HFF-Myc (cell line): ENCODE measurements at regions not wholly inside any gene's neighbourhood (a gene's known extent, or its start where the extent isn't known, plus 50 kb on each side); places are given as distances from the start of the nearest gene placed in this dataset.
"Not testable (repeated sequence)": the region's sequence is repeated elsewhere in the genome, so short reads cannot be mapped to it uniquely, and the experiment has no call there.

Source experiments
- DNase-seq: peaks from one replicate; pipeline ENCODE4 v3.0.0-alpha.2; 2011; ENCODE audit warnings: low read depth; ENCODE audit errors: extremely low read depth
- H3K4me3 ChIP-seq: replicated peaks from 2 replicates; pipeline ENCODE4 v1.5.1; 2011; ENCODE audit warnings: low read depth, mild to moderate bottlenecking, control low read depth, low read length
- CTCF ChIP-seq: IDR thresholded peaks from 2 replicates; pipeline ENCODE4 v1.5.1; 2012; ENCODE audit warnings: mild to moderate bottlenecking, low read depth, low read length, control low read depth; ENCODE audit errors: missing control alignments

DNA sequence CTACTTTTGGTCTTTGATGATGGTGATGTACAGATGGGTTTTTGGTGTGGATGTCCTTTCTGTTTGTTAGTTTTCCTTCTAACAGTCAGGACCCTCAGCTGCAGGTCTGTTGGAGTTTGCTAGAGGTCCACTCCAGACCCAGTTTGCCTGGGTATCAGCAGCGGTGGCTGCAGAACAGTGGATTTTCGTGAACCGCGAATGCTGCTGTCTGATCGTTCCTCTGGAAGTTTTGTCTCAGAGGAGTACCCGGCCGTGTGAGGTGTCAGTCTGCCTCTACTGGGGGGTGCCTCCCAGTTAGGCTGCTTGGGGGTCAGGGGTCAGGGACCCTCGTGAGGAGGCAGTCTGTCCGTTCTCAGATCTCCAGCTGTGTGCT is 56.6 kb upstream of the TNFAIP8 start:
- not testable (repeated sequence) for DNase-seq, H3K4me3 ChIP-seq

DNA sequence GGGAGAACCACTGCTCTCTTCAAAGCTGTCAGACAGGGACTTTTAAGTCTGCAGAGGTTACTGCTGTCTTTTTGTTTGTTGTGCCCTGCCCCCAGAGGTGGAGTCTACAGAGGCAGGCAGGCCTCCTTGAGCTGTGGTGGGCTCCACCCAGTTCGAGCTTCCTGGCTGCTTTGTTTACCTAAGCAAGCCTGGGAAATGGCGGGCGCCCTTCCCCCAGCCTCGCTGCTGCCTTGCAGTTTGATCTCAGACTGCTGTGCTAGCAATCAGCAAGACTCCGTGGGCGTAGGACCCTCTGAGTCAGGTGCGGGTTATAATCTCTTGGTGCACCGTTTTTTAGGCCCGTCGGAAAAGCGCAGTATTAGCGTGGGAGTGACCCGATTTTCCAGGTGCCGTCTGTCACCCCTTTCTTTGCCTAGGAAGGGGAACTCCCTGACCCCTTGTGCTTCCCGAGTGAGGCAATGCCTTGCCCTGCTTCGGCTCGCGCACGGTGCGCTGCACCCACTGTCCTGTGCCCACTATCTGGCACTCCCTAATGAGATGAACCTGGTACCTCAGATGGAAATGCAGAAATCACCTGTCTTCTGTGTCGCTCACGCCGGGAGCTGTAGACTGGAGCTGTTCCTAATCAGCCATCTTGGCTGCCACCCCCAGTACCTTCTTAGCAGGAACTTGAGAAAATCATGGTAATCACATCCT is 56.1 kb upstream of the TNFAIP8 start:
- not testable (repeated sequence) for H3K4me3 ChIP-seq, DNase-seq

- no peak overlapping the region for H3K4me3 ChIP-seq
- no peak for DNase-seq
- no peak for TF ChIP-seq CTCF
Measured at GRCh38 chr5:119300311-119300670, 55.5 kb upstream of the TNFAIP8 start.

DNA sequence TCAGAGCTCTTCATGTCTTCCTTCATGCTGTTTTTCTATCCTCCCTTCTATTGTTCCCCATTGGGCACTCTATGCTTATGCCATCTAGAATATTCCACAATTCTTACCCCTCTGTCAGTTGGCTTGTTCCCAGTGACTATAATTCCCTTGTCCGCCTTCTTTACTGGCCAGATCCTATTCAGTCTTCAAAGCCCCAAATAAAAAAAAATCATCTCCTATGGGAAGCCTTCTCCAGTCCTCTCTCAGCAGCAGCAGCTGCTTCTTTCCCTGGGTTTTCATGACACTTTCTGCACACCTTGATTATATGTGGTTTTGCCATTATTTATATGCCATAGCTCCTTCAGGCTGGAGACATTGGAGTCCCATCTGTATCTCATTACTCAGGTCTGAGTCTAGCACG is 54.6 kb upstream of the TNFAIP8 start:
- TF ChIP-seq CTCF = no peak
- no peak for DNase-seq
- no peak overlapping the region for H3K4me3 ChIP-seq

DNA sequence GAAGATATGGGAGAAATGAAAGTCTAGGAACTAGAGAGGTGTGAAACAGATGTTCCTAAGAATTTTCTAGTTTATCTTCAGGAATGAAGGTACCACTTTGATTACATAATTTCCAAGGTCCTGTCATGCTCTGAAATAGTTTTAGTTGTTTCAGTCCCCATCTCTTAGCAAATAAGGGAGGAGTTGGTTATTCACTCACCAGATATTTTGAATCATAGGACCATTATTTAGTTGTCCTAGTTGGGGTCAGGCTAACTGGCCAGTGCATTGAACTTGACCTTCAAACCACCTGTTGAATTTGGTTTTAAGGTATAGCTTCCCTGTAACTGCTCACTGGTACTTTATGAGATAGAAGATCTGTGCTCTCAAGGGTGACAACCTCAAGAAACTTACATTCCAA is 53.9 kb upstream of the TNFAIP8 start:
- DNase-seq = no peak
- no peak for TF ChIP-seq CTCF
- no peak overlapping the region for H3K4me3 ChIP-seq

- TF ChIP-seq CTCF = no peak
- no peak for DNase-seq
- H3K4me3 ChIP-seq = no peak overlapping the region
Measured at GRCh38 chr5:119302449-119302848, 53.4 kb upstream of the TNFAIP8 start.

- peak; percentile 72 for DNase-seq
- no peak for TF ChIP-seq CTCF
- no peak overlapping the region for H3K4me3 ChIP-seq
Measured at GRCh38 chr5:119302916-119303897, 52.6 kb upstream of the TNFAIP8 start.
